HG03159 (cell line): ENCODE measurements at regions not wholly inside any gene's neighbourhood (a gene's known extent, or its start where the extent isn't known, plus 50 kb on each side); places are given as distances from the start of the nearest gene placed in this dataset.
"Not testable (repeated sequence)": the region's sequence is repeated elsewhere in the genome, so short reads cannot be mapped to it uniquely, and the experiment has no call there.

ENCODE experiments used
- ATAC-seq: cut with Tn5 transposase; IDR thresholded peaks from one replicate; pipeline ENCODE4 v1.9.1; 2021; ENCODE audit warnings: mild to moderate bottlenecking, moderate library complexity; ENCODE audit not compliant: unreplicated experiment

- no peak for ATAC-seq
Measured at GRCh38 chr2:116917196-116917595, 897.3 kb upstream of the DDX18 start.

DNA sequence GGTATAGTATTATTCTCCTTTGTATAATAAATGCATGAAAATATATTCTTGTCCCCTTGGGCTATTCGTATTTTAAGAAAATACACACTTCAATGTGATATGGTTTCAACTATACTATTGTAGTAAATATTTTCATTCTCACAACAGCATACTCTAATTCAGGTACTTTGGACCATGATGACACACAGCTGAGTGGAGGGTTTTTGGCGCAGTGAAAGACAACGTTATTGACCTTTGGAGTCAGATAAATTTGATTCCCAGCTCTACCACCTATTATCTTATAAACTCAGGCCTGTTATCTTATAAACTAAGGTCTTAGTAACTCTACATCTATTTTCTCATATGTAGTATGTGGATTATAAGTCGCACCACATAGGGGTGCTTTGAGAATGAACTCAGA, 895.9 kb upstream of the DDX18 start:
- ATAC-seq, result no peak

DNA sequence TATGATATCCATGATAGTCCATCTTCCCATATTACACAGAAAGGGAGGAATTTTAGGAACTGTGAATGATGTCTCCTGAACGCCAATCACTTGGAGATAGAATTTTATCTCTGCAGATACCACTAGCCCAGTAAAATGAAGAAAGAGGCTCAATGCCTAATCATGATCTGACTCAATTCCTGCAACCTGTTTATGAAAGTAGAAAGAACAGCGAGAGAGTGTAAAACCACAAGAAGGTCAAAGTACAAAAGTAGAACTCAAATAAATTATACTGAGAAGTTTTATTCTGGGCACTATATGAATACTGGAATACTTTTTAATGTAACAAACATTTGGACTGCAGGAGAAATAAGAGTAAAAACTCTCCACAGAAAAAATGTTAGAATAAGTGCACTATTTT, 892.1 kb upstream of the DDX18 start:
- ATAC-seq, result no peak

DNA sequence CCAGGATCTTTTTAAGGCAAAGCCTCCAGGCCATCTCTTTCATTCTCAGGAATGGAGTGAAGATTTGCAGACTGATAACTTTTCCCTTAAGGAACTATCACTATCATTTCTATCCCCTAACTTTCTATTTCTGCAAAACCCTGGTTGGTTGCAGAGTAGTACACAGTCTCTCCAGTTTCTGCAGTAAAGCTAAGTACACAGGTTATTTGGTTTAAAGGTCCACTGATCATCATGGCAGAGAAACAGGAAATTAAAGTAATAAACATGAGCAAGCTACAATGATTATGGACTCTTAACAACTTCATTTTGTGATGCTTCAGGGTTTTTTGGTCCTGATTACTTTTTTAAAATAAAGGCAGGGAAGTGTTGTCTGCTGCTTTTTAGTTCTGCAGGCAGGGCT, 890.0 kb upstream of the DDX18 start:
- no peak for ATAC-seq

- no peak for ATAC-seq
Measured at GRCh38 chr2:116935097-116935814, 879.2 kb upstream of the DDX18 start.

DNA sequence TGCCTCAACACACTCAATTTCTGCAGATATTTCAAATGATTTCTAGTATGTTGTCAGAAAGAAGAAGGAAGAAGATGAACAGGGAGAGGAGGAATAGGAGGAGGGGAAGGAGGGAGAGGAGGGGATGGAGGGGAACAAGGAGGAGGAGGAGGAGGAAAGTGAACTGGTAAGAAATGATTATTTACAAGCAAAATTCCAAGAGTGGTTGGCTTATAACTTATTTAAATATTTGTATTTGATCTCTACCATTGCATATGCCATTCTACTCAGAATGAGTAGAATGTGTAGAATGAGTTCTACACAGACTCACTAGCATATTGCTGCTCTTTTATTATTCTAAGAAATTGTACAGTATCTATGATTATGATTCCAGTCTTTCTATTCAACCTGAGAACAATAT, 866.2 kb upstream of the DDX18 start:
- no peak for ATAC-seq

- ATAC-seq, result no peak
Measured at GRCh38 chr2:116949249-116949648, 865.2 kb upstream of the DDX18 start.

DNA sequence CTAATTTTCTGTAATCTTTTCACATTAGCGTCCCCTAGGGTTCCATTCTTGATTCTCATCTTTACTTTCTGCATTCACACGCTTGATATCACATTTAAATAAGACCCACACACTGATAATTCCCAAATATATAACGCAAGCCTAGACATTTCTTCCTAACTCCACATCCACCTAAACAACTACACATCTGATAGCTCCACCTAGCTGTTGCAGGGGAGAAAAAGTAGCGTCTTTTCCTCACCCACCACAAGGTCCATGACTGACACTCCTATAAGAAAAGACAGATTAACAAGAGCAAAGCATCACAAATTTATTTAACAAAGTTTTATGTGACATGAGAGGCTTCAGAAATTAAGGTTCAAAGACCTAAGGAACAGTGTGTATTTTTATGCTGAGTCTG, 862.2 kb upstream of the DDX18 start:
- no peak for ATAC-seq

GRCh38 chr2:116955646-116956045, 858.8 kb upstream of the DDX18 start:
- no peak for ATAC-seq

- ATAC-seq, result no peak
Measured at GRCh38 chr2:116975608-116976007, 838.9 kb upstream of the DDX18 start.

DNA sequence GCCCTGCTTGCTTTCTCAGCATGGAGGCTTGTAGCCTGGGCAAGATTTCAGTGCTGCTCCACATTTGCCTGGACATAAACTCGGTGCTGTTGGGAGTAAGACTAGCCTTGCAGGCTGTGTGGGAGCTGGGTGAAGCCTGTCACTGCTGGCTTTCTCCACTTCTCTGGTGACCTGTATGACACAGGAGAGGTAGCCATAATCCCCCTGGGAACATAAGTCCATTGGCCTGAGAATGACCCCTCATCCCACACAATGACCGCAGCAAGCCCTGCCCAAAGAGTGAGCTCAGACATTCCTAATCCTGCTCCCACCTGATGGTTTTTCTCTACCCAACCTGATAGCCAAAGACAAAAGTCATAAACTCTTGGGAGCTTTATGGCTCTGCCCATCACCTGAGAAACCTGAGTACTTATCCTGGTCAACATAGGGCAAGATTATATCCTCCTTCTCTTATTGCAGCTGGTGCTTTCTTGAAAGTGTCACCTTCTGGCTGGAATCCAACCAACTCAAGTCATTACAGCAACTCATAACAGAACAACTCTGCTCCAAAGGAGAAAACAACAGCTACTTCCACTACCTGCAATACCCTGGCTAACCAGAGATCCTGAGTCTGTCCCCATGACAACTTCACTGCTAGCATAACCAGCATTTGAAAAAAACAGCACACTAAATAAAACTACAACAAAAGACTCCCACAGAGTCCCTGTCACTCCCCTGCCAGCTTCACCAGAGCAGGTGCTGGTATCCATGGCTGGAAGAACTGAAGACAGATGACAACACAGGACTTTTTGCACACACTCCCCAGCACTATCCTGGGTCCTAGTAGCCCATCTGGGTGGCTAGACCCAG, 834.4 kb upstream of the DDX18 start:
- ATAC-seq, result no peak

- no peak for ATAC-seq
Measured at GRCh38 chr2:116987447-116987846, 827.0 kb upstream of the DDX18 start.

DNA sequence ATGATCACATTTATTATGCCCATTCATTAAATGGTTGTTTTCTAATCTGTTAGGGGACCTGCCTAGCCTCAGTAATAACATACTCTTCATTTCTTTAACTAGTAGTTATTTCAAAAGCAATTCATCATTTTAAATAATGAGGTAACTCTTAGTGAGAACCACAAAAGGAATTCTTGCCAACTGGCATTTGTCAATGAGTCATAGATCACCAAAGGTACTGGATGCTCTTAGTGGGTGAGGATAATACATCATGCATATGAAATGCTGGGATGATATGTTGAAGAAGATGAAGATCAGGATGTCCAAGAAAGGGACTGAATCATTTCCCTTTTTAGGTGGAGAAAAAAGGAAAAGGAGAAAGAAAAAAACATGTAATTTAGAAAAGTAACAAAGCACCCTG, 826.2 kb upstream of the DDX18 start:
- no peak for ATAC-seq

- ATAC-seq, result no peak
Measured at GRCh38 chr2:117019357-117019756, 795.1 kb upstream of the DDX18 start.

DNA sequence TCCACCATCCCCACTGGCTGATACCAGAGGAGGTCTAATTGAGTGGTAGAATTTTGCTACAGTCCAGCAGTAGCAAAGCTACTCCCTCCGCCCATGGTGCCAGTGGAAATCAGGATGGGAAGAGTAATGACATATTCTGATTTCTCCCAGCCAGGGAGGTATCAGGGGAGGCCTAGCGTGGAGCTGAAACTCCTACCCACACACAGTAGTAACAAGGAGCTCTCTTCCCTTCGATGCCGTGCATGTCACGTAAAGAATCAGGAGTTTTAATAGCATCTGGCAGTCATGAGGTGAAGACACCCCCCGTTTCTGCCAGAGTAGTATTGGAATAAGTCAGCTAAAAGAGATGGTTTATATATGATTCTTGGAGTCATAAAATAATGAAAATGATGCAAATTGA, 786.8 kb upstream of the DDX18 start:
- no peak for ATAC-seq

DNA sequence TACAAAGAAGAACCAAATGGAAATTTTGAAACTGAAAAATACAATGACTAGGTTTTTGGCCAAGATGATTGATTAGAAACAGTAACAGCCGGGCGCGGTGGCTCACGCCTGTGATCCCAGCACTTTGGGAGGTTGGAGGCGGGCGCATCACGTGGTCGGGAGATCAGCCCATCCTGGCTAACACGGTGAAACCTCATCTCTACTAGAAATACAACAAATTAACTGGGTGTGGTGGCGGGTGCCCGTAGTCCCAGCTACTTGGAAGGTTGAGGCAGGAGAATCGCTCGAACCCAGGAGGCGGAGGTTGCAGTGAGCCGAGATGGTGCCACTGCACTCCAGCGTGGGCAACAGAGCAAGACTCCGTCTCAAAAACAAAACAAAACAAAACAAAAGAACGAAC, 785.8 kb upstream of the DDX18 start:
- ATAC-seq, result not testable (repeated sequence)

DNA sequence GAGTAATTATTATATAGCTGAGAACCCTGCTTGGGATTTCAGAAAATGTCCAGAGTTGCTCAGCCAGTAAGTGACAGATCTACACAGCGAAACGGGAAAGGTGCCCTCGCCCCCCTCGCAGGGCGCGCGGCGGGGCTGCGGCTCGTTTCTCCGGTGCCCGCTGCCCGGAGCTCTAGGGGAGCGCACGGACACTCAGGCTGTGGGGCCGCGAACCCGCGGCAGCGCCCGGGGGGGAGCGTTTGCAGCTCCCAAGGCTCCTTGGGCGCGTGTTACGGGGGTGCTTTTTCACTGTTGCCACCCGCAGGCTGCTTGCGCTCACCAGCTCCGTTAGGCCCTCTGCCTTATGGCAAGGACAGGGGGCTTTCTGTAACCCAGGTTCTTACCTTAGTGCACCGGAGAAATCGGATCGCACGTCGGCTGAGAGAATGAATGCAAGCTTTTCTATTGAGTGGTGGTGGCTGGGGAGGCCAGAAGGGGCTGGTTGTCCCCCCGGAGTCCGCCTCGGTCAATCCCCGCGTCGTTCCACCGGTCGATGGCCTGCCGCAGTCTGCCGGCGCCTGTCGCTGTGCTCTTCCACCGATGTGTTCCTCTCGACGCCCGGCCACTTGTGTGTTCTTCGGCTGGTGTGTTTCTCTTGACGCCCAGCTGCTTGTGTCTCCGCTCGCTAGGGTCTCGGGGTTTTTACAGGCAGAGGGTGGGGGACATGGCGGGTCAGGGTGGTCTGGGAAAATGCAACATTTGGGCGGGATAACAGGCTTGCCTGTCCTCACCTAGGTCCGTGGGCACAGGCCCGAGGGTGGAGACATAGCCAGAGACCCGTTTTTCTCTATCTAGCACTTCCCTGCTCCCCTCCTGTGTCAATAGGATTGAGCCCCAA, 758.8 kb upstream of the DDX18 start:
- ATAC-seq, result no peak

- no peak for ATAC-seq
Measured at GRCh38 chr2:117056376-117056748, 758.1 kb upstream of the DDX18 start.

DNA sequence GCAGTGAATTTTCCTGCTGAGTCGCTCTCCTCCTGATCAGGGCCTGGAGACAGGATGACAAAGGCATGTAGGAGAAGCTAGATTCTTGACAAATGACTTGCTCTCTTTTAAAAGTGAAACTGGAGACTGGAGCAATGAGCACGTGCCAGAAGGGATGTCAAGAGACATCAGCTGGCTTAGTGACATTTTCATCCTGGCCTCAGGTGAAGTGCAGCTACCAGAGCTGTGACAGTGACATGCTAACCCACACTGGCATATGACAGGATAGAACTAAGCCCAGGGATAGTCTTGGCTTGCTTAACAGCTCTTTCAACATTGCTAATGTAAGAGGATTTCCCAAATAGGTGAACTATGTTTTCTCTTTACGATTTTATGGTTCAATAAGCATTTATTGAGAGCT, 757.5 kb upstream of the DDX18 start:
- ATAC-seq, result no peak

GRCh38 chr2:117058366-117058765, 756.1 kb upstream of the DDX18 start:
- peak; percentile 72 for ATAC-seq

DNA sequence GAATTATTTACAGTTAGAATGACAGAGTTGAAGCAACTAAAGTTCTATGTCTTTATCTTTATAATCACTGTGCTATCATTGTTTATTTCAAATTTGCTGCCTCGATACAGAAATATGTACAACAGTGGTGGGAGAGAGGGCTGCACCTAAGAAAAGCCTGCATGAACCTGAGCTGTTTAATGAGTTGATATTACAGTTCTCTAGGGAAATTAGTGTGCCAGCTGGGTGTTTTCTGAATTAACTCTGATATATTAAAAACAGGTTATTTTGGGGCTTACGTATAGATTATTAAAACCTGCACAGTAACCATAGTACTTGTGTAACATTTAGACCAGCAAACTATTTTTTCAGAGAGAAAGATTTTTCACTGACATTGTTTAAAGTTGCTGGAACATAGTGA, 750.5 kb upstream of the DDX18 start:
- no peak for ATAC-seq

- no peak for ATAC-seq
Measured at GRCh38 chr2:117065912-117066311, 748.6 kb upstream of the DDX18 start.
